ENCODE measurements at regions not wholly inside any gene's neighbourhood (a gene's known extent, or its start where the extent isn't known, plus 50 kb on each side); places are given as distances from the start of the nearest gene placed in this dataset.

DNA sequence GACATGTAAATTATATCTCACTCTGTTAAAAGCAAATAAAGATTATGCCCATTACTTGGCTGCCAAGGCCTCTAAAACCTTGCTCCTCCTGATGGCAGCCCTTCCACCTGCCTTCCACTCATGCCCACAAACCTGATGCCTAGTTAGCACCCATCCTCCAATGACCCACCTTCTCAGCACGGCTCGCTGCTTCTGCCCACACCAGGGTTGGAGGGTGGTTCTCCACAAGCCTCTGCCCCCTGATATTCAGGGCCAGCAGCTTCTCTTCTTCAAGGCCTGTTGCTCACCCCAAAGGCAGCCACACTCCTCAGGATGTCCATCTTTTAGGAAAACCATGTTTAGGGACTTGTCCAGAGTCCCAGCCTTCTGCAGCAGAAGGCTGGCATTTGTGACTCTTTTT is 263.4 kb upstream of the TLE3 start:
- DNase-seq, result no peak

DNA sequence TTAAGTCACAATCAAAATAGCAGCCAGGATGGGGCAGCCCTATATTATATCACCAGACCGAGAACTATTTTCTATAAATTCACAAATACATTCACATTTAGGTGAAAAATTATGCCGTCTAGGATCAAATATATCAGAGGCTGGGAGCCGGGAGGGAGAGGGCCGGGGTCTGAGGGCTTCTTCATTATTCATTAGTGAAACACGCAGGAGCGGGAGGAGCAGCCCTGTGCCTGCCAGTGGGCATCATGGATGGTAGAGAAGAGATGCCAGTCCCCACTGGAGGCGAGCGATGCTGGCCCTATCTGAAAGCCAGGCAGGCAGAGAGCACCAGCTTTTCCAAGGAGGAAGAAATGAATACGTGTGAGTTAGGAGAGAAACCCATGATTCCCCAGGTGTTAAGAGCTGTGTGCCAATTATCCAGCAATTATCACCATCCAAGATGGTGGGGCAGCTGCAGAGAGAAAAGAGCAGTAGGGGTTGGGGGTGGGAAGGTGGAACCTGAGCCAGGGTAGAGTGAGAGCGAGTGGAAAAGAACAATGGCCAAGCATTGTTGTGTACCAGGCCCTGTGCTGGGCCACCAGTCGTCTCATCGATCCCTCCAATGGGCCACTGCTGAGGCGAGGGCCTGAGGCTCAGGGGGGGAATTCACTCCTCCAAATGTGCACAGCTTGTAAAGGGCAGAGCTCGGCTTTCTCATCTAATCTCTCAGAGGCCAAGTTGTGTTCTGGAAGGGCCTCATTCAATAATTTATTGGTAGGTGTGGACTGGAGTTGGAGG is 261.3 kb upstream of the TLE3 start:
- DNase-seq, result peak; percentile 32

DNA sequence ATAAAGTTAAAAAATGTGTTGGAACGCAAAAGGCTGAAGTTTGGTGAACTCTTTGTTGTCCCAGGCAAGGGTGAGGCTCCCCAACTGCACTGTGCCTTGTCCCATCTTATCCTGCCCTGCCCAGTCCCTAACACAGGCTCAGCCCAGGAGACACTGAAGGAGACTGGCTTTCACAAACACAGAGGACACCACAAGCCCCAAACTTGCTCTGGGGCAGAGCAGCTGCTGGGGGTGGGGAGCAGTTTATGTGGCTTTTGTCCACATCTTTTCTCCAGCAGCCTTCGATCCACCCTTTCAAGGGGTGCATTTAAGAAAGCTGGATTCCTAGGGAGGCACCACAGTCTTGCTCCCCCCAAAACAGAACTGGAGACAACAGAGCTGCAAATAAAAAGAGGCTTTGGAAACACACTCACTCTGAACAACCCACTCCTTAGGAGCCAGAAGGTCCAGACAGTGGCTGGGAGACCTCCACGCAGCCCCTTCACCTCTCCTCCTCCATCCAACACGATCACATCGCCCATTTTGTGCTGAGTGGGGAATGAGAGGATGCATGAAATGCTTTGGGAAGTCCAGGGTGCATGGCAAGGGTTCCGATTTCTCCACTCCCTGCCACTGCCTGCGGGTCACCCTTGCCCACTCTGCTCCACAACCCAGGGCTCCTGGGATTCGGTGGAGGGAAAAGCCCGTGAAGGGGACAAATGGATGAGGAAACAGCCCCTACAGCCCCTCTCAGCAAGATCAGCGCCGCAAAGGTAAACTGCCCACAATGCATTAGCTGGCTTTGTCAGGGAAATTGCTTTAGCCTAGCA is 260.5 kb upstream of the TLE3 start:
- DNase-seq, result peak; percentile 23

DNA sequence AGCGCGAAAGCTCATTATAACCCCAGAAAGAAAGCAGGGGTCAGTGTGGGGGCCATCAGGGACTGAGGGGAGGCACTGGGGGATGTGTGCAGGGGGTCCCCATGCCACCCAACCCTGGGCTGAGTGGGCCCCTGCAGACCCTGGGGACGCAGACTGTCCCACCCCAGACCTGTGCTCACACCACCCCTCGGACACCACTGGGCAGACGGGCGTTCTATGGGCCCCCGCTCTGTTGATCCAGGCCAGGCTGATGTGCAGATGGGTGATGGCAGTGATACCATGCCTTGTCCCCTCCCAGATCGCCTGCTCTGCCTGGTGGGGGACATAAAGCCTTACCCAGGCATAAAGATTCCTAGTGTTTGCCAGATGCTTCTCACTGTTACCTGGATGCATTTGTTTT is 259.7 kb upstream of the TLE3 start:
- DNase-seq, result no peak

DNA sequence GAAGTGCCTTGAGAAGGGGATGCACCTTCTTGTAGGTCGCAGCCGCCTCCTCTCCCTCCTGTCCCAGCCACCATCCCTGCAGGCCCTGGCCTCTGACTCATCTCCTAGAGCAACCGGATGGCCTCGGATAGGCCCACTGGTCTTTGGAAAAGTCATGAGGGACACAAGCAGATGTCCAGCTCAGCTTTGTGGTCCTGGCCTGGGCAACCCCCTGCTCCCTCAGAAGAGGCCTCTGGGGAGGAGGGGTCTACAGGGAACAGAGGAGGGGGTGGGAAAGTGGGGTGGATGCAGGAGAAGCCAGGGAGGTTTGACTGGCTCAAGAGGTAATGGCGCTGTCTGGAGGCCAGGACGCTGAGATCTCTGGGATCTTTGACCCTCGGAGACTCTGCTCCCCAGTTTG is 259.2 kb upstream of the TLE3 start:
- peak; percentile 28 for DNase-seq

DNA sequence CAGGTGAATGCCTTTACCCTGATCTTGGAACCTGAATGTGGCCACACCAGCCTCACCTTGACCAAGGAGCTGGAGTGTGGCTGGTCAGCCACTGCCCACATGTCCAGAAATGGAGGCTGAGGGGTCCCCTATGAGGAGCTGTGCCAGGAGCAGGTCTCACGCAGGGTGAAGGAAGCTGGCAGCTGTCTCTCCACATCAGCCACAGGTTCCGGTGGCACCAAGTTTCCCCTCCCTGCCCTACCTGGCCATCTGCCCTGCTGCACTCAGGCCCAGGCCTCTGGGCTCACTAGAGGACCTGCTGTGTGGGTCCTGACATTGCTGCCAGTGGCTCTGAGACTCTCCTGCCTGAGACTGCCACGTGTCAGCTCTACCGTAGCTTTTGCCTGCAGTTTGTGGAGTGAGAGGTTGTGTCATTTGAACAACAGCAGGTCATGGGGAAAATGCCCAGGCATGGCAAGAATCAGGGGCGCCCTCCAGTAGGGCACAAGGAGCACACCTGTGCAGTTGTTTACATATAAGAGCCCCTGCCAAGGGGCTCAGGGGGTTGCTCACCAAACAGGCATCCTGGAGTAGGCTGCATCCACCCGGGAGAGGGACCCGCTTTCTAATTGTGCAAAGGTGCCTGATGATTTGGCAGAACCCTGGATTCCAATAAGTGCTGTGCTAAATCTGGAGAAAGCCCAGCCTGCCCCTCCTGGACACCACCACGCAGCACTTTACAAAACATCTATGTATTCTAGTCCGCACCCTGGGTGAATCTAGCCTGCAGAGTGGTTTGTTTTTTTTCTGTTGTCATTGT is 258.5 kb upstream of the TLE3 start:
- DNase-seq, result peak; percentile 34

DNA sequence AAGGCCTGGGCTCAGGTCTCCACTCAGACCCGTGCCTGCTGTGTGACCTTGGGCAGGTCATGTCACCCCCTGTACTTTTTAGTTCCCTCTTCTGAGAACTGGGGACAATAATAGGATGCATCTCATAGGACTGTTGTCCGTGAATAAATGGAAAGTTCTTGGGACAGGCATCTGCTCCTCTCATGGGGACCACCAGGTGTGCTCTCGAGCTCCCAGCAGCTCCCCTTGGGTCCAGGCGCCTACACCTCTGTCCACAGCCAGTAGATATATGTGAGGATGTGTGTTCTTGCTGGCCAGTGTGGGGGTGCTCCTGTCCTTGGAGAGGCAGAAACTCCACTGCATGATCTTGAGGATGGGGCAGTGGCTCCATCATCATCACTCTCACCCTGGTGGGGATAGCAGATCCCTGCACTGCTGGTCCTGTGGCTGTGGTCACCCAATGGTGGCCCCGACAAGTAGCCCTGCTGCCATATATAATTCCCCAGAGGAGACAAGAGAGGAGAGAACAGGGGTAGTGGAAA is 257.6 kb upstream of the TLE3 start:
- peak; percentile 21 for DNase-seq

DNA sequence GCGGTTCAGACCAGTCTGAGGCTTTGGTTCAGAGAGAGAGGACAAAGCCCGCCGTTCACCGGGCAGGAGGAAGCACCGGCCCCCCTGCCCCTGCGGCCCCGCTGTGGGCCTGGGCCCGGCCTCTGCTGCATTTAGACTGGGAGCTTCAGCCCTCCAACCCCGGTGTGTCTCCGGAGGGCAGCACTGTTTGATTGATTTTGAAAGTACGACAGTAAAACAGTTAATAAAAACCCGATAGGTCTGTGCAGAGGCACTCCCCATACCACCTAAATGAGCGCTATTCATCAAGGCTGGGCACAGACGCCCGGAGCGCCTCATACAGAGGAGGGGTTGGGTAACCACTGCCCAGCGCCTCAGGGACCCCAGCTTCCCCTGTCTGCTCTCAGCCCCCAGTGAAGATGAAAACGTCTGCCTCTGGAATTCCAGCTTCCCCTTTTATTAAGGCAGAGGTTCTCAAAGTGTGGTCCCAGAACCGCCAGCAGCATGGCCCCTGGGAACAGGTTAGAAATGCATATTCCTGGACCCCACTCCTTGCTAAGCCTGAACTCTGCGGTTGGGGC is 256.7 kb upstream of the TLE3 start:
- DNase-seq, result peak; percentile 55

DNA sequence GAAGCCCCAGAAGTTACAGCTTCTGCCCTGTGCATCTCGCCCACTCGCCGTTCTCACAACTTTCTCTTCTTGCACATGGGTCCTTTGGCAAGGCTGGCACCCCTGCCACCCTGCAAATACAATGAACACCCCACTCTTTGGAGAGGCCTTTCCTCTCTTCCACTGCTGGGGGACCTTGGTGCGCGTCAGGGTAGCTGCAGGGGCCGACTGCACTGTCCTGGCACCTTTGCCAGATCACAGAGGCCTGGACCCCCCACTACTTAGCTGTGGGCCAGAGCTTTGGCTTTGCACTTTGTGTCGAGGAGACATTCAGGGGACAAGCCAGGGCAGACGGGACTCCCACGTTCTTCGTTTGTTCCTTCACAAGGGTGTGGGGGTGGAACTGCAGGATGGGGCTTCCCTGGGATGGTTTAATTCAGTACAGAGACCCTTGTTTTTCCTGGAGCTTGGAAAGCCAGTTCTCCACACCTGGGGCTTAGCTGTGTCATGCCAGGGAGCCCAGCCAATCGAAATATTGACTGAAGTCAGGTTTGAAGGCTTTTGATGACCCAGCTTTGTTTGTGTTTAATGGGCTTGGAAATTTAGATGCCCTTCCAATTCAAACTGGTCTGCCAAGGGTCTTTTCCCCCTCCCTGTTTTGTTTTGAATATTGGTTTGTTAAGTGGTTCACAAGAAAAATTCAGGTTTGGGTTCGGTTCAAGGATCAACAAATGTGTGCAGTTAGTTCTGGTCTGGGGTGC is 256.1 kb upstream of the TLE3 start:
- DNase-seq, result peak; percentile 57

DNA sequence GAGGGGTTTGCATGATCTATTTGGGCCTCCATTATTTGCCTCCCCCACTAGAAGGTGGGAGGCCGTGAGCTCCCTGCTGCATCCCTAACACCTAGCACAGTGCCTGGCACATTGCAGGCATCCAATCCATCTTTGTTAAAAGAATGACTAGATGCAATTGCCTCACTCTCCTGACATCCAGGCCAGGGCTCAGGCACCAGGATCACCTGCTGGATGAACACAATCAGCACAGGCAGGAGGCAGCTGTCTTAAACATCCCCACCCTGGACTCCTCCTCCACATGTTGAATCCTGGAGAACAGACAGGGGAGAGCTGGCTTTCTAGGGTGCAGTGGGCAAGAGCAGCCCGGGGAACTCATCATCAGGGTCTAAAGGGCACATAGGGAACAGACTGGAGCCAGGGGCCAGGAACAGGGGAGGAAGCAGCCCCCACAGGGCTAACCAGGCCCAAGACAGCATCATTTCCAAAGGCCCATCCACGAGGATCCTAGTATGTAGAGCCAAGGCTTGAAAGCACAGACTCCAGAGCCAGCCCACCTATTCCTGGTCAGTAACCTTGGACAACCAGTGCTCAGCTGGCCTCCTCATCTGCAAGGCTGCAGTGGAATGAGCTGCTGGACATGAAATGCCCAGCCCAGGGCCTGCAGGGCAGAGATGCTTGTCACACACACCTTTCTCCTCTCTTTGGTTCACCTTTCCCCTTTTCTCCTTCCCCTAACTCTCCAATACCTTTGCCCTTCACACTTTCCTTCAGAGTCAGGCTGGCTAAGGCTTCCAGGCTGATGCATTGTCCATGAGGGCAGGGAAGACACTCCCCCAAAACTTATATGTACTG is 254.4 kb upstream of the TLE3 start:
- DNase-seq, result no peak

DNA sequence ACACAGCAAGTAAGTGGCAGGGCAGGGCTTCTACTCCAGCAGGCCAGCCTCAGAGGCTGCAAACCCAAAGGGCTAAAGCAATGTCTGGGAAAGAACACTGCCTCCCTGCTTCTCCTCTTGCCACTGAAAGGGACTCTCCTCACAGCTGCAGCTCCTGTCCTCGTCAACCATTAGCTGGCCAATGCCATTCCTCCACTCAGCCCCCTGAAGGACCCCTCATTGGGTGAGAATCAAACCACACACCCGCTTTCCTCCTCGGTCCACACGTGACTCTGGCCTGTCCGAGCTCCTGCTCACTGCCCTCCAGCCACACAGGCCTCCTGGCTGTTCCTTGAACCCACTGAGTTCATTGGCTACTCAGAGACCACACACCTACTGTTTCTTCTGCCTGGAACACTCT is 253.7 kb upstream of the TLE3 start:
- DNase-seq, result no peak

DNA sequence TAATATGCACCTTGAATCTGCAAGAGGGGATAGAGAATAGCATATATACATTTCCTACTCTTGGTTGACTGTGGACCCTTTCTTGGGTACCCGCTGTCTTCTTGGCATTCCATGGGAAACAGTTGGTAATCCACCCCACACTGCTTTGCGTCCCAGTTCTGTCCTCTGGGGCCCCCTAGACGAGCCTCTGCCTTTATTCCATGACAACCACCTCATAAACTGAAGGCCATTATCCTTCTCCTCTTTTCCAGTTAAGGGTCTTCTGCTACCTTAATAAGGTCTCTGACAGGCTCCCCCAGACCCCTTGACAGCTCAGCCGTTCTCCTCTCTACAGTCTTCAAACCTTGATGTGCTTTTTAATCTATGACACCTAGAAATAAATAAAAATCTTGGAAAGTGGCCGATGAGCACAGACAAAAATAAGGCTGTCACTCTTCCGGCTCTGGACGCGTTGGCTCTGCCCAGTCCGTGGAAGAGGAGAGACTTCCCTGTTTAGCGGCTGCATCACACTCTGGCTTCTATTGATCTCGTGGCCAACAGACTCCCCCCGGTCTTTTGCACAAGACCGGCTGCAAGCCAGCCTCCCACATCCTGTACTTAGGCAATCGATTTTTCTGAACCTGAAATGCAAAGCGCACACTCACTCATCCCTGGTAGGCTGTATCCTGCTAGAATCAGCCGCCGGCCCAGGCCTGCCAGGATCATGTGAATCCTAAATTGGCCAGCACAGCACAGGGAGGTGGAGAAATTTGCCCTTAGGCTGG is 251.0 kb upstream of the TLE3 start:
- DNase-seq, result no peak

DNA sequence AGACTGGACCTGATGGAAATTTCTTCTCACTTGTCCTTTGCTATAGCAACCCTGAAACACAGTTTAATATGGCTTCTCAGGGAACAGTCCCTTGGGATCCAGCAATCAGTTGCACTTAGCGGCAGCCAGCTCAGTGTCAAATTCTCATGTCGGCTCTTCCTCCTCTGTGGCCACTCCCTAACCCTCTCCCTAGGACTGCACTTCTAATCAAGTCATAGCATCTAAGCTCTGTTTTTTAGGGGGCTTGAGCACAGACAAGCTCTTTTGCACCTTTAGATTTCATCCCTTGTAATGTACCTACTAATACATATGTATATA is 250.5 kb upstream of the TLE3 start:
- no peak for DNase-seq

DNA sequence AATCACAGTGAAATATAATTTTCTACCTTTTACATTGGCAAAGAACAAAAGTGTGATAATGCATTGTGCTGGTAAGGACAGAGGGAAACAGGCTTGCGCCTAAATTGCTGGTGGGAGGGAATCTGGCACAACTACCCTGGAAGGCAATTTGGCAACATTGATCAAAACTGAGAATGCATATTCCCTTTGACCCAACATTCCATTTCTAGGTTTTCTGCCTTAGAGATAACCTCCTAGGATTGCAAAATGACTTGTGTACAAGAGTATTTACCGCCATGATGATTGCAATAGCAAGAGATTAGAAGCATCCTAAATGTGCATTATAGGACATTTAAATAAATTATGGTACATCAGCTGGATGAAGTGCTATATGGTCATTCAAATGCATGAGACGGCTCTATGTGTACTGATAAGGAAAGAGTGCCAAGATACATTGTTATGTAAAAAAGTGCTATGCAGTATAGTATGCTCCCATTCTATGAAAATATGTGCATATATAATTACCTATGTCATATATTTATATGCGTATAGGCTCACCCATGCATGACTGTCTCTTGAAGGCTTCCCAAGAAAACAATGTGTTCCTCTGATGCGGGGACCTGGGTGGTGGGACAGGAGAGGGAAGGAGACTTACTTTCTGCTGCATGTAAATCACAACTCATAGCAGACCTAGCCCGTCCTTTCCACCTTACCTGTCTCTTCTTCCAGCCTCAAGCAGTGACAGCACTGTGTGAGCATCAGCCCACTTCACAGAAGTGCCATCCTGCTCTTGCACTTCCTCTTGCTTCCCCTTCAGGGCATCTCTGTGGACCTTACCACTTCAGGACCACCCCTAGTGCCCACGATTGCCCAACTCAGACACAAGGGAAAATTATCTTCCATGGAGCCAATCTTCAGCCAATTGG is 249.9 kb upstream of the TLE3 start:
- DNase-seq, result no peak

DNA sequence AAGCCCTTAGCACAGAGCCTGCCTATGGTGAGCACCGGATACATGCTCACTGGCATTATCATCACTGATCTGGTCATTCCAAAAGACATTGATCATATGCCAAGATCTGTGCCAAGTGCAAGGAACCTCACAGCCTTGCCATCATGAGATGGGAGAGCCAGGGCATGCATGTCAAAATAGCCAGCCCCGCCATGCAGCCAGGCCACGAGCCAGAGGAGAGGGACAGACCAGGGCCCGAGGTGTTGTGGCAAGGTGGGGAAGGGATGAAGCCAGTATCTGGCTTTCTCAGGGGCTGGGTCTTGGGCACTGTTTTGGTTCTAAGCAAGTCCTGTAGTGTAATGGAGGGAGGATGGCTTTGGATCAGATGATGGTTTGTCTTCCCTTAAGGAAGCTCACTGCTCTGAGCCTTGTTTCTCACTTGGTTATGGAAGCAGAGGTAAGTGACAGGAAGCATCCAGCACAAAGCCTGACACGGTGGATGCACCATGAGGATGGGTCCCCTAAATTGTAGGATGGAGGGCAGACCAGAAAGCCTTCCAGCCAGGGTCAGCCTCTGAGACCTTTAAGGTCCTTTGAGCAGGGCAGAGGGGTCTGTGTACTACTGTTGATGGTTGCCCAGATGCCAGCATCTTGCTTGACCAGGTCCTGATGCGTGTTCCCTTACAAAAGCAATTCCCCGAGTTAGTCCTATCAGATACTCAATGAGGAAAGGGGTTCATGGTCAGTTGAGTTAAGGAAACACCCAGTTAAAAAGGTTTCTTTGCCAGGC is 247.7 kb upstream of the TLE3 start:
- DNase-seq, result no peak

DNA sequence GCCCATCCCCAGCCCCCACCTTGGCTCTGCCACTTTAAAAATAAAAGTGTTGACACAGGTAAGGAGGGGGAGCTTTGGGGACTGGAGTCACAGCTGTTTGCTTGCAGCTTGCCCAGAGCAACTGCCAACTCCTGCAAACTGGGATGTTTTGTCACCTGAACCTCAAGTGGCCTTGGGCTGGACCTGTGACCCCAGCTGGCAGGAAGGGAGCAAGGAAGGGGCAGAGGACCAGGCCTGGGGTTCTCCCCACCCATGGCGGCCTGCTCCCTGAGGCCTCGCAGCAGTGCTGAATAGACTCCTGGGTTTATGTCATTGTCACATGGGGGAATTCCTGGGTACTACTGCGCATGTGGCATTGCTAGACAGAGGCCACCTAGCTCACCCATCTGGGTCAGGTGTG is 246.9 kb upstream of the TLE3 start:
- no peak for DNase-seq

DNA sequence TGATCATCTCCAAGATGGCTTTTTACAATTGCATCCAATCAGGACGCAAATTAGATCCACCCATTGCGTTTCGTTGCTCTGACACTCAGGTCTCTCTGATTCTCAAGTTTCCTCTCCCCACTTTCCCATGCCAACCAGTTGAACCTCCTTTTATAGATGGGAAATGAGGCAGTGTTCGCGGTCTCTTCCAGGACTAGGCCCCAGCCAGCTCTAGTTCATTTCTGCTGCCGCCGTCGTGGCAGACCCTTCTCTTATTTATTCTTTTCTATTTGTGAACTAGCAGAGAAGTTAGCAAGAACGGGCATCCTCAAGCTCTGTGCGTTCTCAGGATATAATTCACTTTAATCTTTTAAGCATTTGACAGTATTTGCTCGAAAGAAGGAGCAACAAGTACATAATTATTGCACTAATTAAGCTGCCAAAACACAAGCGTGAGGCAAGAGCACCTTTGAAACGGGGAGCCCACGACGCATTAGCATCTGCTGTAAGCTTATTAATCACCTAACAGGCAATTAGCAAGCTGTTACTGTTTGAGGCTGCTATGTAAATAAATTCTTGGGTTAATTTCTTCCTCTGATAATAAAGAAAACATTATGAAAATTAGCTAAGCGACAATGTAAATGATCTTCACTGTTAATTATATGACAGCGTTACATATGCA is 246.4 kb upstream of the TLE3 start:
- DNase-seq, result no peak

All from right forelimb (tissue), 1 donor.